ENCODE measurements at regions not wholly inside any gene's neighbourhood (a gene's known extent, or its start where the extent isn't known, plus 50 kb on each side); places are given as distances from the start of the nearest gene placed in this dataset.

DNA sequence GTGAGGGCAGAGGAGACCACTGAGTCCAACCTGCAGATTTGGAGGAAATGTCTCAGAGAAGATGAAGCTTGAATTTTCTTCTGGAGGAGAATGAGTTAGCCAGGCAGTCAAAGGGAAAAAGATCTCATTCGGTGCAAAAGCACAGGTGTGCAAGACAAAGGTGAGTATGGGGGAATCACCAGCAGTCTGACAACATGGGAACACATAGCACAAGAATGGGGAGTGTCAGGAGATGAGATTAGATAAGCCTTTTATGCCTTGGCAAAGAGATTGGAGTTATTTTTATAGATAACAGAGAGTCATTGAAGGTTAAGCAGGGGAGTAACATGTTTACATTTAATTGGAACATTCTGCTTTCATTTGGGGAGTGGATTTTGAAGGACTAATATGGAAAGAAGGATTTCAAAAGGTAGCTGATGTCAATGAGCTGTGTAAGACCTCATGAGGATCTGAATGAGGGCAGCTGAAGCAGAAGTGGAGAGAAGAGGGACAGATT lies 171.3 kb upstream of the NTF3 start:
- no peak for TF ChIP-seq POLR2AphosphoS5 (IDR thresholded peaks at IDR 0.05; ENCODE audit: low read depth)
- TF ChIP-seq ETS1 (IDR thresholded peaks at IDR 0.05) = no peak
- TF ChIP-seq, protein P1, sequence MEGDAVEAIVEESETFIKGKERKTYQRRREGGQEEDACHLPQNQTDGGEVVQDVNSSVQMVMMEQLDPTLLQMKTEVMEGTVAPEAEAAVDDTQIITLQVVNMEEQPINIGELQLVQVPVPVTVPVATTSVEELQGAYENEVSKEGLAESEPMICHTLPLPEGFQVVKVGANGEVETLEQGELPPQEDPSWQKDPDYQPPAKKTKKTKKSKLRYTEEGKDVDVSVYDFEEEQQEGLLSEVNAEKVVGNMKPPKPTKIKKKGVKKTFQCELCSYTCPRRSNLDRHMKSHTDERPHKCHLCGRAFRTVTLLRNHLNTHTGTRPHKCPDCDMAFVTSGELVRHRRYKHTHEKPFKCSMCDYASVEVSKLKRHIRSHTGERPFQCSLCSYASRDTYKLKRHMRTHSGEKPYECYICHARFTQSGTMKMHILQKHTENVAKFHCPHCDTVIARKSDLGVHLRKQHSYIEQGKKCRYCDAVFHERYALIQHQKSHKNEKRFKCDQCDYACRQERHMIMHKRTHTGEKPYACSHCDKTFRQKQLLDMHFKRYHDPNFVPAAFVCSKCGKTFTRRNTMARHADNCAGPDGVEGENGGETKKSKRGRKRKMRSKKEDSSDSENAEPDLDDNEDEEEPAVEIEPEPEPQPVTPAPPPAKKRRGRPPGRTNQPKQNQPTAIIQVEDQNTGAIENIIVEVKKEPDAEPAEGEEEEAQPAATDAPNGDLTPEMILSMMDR (conservative IDR thresholded peaks at IDR 0.05; ENCODE audit: low read depth in 2 of 2) = no peak
